Osteoblast (primary cell): ENCODE measurements at regions not wholly inside any gene's neighbourhood (a gene's known extent, or its start where the extent isn't known, plus 50 kb on each side); places are given as distances from the start of the nearest gene placed in this dataset.

Source experiments
- DNase-seq: peaks from one replicate; pipeline ENCODE4 v3.0.0; 2011; ENCODE audit warnings: low spot score, mixed read lengths; ENCODE audit not compliant: insufficient read length; ENCODE audit errors: missing footprints
- H2AFZ ChIP-seq: 2 replicates; pipeline ENCODE4 v1.6.0; 2011; ENCODE audit warnings: mild to moderate bottlenecking, low read length
- H3K27ac ChIP-seq: 2 replicates; pipeline ENCODE4 v1.5.1; 2011; ENCODE audit warnings: mild to moderate bottlenecking, low read depth, low read length, moderate library complexity
- H3K27me3 ChIP-seq: 2 replicates; pipeline ENCODE4 v1.6.0; 2012; ENCODE audit warnings: mild to moderate bottlenecking, control low read depth, inconsistent platforms, low read length, moderate library complexity; ENCODE audit not compliant: insufficient read depth
- H3K36me3 ChIP-seq: 2 replicates; pipeline ENCODE4 v1.5.1; 2011; ENCODE audit warnings: mild to moderate bottlenecking, low read length, control low read depth, moderate library complexity; ENCODE audit not compliant: insufficient read depth
- H3K4me1 ChIP-seq: 2 replicates; pipeline ENCODE4 v1.5.1; 2011; ENCODE audit warnings: mild to moderate bottlenecking, low read length, control low read depth, moderate library complexity; ENCODE audit not compliant: insufficient read depth
- H3K4me2 ChIP-seq: 2 replicates; pipeline ENCODE4 v1.6.0; 2011; ENCODE audit warnings: mild to moderate bottlenecking, low read length; ENCODE audit not compliant: insufficient read depth
- H3K4me3 ChIP-seq: fragments of 200-600 bp; sonication (generic); 3 replicates; pipeline ENCODE4 v1.5.1; 2012; ENCODE audit warnings: mild to moderate bottlenecking, low read length, inconsistent platforms; ENCODE audit not compliant: insufficient read depth
- H3K79me2 ChIP-seq: 2 replicates; pipeline ENCODE4 v1.6.0; 2012; ENCODE audit warnings: mild to moderate bottlenecking, low read length, control low read depth, inconsistent platforms; ENCODE audit not compliant: insufficient read depth
- H3K9me3 ChIP-seq: 2 replicates; pipeline ENCODE4 v1.5.1; 2011; ENCODE audit warnings: low read depth, low read length, control low read depth
- H4K20me1 ChIP-seq: 2 replicates; pipeline ENCODE4 v1.6.0; 2012; ENCODE audit warnings: mild to moderate bottlenecking, low read length, control low read depth; ENCODE audit not compliant: insufficient read depth
- TF ChIP-seq, protein P1 (sequence below): IDR thresholded peaks from 2 replicates; pipeline ENCODE4 v1.5.1; 2011; ENCODE audit warnings: mild to moderate bottlenecking, low read depth, low read length, moderate library complexity; ENCODE audit errors: extremely low read depth

DNA sequence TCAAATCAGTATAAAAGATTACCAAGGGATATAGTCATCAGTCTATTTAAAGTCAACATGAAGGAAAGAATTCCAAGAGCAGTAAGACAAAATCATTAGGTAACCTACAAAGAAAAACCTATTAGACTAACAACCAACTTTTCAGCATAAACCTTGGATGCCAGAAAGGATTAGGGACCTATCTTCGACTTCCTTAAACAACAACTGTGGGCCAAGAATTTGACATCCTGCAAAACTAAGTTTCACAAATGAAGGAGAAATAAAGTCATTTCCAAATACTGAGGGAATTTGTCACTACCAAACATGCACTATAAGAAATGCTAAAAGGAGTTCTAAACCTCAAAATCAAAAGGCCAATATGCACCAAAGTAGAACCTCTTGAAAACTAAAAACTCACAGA is 147.9 kb upstream of the TFPI start:
- H2AFZ ChIP-seq: no peak overlapping the region
- H4K20me1 ChIP-seq: no peaks in the 10 kb centered on the region
- no peak overlapping the region for H3K4me2 ChIP-seq
- no peaks in the 10 kb centered on the region for H3K9me3 ChIP-seq
- H3K36me3 ChIP-seq: no peaks in the 10 kb centered on the region
- H3K79me2 ChIP-seq: no peaks in the 10 kb centered on the region
- no peaks in the 10 kb centered on the region for H3K4me1 ChIP-seq
- H3K27me3 ChIP-seq: no peaks in the 10 kb centered on the region
- TF ChIP-seq, protein P1, sequence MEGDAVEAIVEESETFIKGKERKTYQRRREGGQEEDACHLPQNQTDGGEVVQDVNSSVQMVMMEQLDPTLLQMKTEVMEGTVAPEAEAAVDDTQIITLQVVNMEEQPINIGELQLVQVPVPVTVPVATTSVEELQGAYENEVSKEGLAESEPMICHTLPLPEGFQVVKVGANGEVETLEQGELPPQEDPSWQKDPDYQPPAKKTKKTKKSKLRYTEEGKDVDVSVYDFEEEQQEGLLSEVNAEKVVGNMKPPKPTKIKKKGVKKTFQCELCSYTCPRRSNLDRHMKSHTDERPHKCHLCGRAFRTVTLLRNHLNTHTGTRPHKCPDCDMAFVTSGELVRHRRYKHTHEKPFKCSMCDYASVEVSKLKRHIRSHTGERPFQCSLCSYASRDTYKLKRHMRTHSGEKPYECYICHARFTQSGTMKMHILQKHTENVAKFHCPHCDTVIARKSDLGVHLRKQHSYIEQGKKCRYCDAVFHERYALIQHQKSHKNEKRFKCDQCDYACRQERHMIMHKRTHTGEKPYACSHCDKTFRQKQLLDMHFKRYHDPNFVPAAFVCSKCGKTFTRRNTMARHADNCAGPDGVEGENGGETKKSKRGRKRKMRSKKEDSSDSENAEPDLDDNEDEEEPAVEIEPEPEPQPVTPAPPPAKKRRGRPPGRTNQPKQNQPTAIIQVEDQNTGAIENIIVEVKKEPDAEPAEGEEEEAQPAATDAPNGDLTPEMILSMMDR: no peak
- DNase-seq: no peak
- no peak overlapping the region for H3K27ac ChIP-seq
- H3K4me3 ChIP-seq: no peak overlapping the region

DNA sequence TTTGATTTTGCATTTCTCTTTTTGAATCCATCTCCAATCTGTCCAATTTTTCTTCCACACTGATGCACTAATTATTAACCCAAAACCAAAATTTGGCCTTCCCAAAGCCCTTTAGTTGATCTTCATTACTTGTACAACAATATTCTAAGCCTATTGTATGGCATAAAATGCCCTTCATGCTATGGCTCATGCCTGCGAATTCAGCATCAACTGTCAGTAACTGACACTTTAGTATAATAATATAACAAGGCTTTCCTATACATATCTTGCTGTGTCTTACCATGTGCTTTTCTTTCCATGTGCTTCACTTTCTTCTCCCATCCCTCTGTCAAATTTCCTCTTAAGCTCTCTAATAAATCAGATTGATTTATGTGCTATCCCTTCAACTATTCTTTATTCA is 154.0 kb upstream of the TFPI start:
- Histone ChIP-seq H3K27me3 (no peaks in the 10 kb centered on the region), H4K20me1 (no peaks in the 10 kb centered on the region), H3K9me3 (no peaks in the 10 kb centered on the region), H3K4me1 (no peaks in the 10 kb centered on the region), H3K36me3 (no peaks in the 10 kb centered on the region), H3K79me2 (no peaks in the 10 kb centered on the region), H3K27ac (no peak overlapping the region), H3K4me2 (no peak overlapping the region), H3K4me3 (no peak overlapping the region), H2AFZ (no peak overlapping the region)
- TF ChIP-seq, protein P1: no peak
- DNase-seq: no peak

DNA sequence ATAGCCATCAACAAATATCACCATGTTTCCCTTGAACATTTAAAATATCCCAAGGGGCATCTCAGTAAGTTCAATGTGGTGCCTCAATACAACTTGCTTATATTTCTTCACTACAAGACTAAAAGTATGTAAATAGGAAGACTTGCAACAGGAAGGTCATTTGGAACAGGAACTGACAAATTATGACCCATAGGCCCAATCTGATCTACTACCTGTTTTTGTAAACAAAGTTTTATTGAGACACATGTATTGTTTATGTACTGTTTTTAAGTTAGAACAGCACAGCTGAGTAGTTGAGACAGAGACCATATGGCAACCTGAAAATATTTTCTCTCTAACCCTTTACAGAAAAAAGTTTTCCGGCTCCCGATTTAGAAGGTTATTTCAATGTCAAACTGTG is 154.8 kb upstream of the TFPI start:
- Histone ChIP-seq H3K79me2 (no peaks in the 10 kb centered on the region), H4K20me1 (no peaks in the 10 kb centered on the region), H3K27me3 (no peaks in the 10 kb centered on the region), H3K4me1 (no peaks in the 10 kb centered on the region), H3K4me3 (no peak overlapping the region), H3K36me3 (no peaks in the 10 kb centered on the region), H3K4me2 (no peak overlapping the region), H3K9me3 (no peaks in the 10 kb centered on the region), H3K27ac (no peak overlapping the region), H2AFZ (no peak overlapping the region)
- DNase-seq: no peak
- TF ChIP-seq, protein P1: no peak

DNA sequence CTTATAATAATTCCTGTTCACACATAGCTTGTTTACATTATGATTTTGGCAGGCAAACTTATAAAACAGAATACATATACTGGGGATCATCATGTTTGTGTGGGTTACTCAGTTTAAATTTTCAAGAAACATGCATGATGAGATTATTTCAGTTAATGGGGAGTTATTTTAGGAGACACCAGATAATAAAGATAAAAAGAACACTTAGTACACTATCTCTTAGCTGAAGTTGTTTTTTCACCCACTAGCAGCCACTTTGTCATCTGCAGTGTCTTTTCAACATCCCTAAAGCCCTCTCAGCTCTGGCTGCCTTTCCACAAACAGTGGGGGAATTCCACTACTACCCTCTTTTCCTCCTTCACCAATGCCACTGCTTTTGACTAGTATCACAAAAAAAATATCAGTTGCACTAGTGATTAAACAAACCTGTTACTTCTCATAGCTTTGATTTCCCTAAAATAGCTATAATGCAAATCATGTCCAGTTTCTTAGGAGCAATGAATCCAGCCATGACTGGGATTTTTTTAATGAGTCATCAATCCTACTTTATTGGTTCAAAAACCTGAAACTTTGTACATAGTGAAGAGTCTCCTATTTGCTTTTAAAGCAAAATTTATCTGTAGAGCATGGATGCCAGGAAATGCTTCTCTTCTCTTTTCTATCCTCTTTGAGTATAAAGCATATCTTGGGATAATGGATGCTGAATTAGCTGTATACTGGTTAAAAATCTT is 156.7 kb upstream of the TFPI start:
- Histone ChIP-seq H3K4me2 (no peak overlapping the region), H3K27ac (no peak overlapping the region), H3K4me1 (no peaks in the 10 kb centered on the region), H3K4me3 (no peak overlapping the region), H3K79me2 (no peaks in the 10 kb centered on the region), H3K27me3 (no peaks in the 10 kb centered on the region), H2AFZ (no peak overlapping the region), H3K9me3 (no peaks in the 10 kb centered on the region), H3K36me3 (no peaks in the 10 kb centered on the region), H4K20me1 (no peaks in the 10 kb centered on the region)
- DNase-seq: no peak
- TF ChIP-seq, protein P1: no peak
